ENCODE measurements at regions not wholly inside any gene's neighbourhood (a gene's known extent, or its start where the extent isn't known, plus 50 kb on each side); places are given as distances from the start of the nearest gene placed in this dataset.

- Mint-ChIP-seq H3K36me3 (ENCODE audit: unreplicated experiment) (no peaks in the 10 kb centered on the region), H3K27ac (ENCODE audit: unreplicated experiment) (no peak overlapping the region), H3K9me3 (ENCODE audit: unreplicated experiment) (no peaks in the 10 kb centered on the region), H3K27me3 (ENCODE audit: unreplicated experiment) (no peaks in the 10 kb centered on the region), H3K4me1 (ENCODE audit: low read depth, unreplicated experiment) (no peaks in the 10 kb centered on the region), H3K4me3 (ENCODE audit: unreplicated experiment) (no peak overlapping the region)
- no peak for DNase-seq
- TF ChIP-seq CTCF (IDR thresholded peaks at IDR 0.05; ENCODE audit: partially characterized antibody, unreplicated experiment) = no peak
These were observed 209.0 kb upstream of the CITED2 start for GRCh38 chr6:139583420-139583819.

GRCh38 chr6:139582956-139583355 lies 208.5 kb upstream of the CITED2 start:
- no peak overlapping the region for H3K27ac Mint-ChIP-seq (ENCODE audit: unreplicated experiment)
- no peaks in the 10 kb centered on the region for H3K4me1 Mint-ChIP-seq (ENCODE audit: low read depth, unreplicated experiment)
- no peaks in the 10 kb centered on the region for H3K9me3 Mint-ChIP-seq (ENCODE audit: unreplicated experiment)
- no peak overlapping the region for H3K4me3 Mint-ChIP-seq (ENCODE audit: unreplicated experiment)
- no peak for TF ChIP-seq CTCF (IDR thresholded peaks at IDR 0.05; ENCODE audit: partially characterized antibody, unreplicated experiment)
- no peaks in the 10 kb centered on the region for H3K27me3 Mint-ChIP-seq (ENCODE audit: unreplicated experiment)
- DNase-seq = no peak
- H3K36me3 Mint-ChIP-seq (ENCODE audit: unreplicated experiment) = no peaks in the 10 kb centered on the region

GRCh38 chr6:139581485-139581865 lies 207.0 kb upstream of the CITED2 start:
- H3K36me3 Mint-ChIP-seq (ENCODE audit: unreplicated experiment) = no peaks in the 10 kb centered on the region
- TF ChIP-seq CTCF (IDR thresholded peaks at IDR 0.05; ENCODE audit: partially characterized antibody, unreplicated experiment) = no peak
- H3K9me3 Mint-ChIP-seq (ENCODE audit: unreplicated experiment) = no peaks in the 10 kb centered on the region
- no peak for DNase-seq
- H3K4me3 Mint-ChIP-seq (ENCODE audit: unreplicated experiment) = no peak overlapping the region
- no peaks in the 10 kb centered on the region for H3K4me1 Mint-ChIP-seq (ENCODE audit: low read depth, unreplicated experiment)
- H3K27ac Mint-ChIP-seq (ENCODE audit: unreplicated experiment) = no peak overlapping the region
- no peaks in the 10 kb centered on the region for H3K27me3 Mint-ChIP-seq (ENCODE audit: unreplicated experiment)

DNA sequence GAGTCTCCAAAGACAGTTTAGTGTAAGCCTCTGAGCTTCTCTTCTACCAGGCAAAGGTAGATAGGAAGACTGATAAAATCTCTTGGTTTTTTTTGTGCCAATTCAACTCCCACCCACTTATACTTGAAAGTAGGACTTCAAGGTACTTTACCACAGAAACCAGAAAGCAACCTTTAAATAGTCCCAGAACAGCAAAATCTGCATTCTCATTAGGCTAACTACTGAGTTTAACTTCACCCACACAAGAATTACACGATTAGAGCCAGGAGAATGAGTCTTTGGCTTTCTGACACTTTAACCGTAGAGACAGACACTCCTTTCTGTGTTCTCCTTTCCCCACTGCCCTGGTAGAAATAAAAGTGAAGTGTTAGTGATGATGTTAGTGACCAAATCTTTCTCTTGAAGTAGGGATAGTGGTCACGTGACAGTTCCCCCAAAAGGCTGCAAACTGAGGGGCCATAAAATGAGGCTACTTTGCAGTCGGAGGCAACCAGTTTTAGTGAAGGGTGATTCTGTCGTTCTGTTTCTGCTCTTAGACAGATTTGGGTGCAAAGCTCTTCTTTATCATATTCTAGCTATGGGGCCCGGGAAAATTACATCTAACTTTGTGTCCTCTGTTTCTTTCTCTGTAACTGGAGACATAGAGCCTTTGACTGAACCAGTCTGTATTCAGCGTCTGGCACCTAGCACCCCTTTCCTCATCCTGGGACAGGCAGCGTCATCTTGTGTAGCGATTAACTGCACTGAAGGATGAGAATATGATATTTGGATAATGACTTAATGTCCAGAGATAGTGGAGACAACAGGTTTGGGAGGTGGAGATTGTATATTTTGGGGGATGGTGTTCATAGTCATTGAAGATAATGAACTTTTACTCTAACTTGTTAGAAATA lies 206.4 kb upstream of the CITED2 start:
- no peak for TF ChIP-seq CTCF (IDR thresholded peaks at IDR 0.05; ENCODE audit: partially characterized antibody, unreplicated experiment)
- no peak overlapping the region for H3K27ac Mint-ChIP-seq (ENCODE audit: unreplicated experiment)
- no peaks in the 10 kb centered on the region for H3K9me3 Mint-ChIP-seq (ENCODE audit: unreplicated experiment)
- H3K4me3 Mint-ChIP-seq (ENCODE audit: unreplicated experiment) = no peak overlapping the region
- no peak for DNase-seq
- no peaks in the 10 kb centered on the region for H3K27me3 Mint-ChIP-seq (ENCODE audit: unreplicated experiment)
- no peaks in the 10 kb centered on the region for H3K36me3 Mint-ChIP-seq (ENCODE audit: unreplicated experiment)
- no peaks in the 10 kb centered on the region for H3K4me1 Mint-ChIP-seq (ENCODE audit: low read depth, unreplicated experiment)

All from glutamatergic neuron (in vitro differentiated cells).